HG03025 (cell line): ENCODE measurements at regions not wholly inside any gene's neighbourhood (a gene's known extent, or its start where the extent isn't known, plus 50 kb on each side); places are given as distances from the start of the nearest gene placed in this dataset.

Source experiments
- ATAC-seq: cut with Tn5 transposase; IDR thresholded peaks from one replicate; pipeline ENCODE4 v1.9.1; 2021; ENCODE audit warnings: mild to moderate bottlenecking, moderate library complexity; ENCODE audit not compliant: unreplicated experiment, low FRiP score

GRCh38 chr16:87243478-87243877 lies 73.7 kb downstream of the C16orf95 start:
- ATAC-seq = no peak

- no peak for ATAC-seq
These were observed 72.5 kb downstream of the C16orf95 start for GRCh38 chr16:87244636-87245197.

GRCh38 chr16:87245511-87245910 lies 71.7 kb downstream of the C16orf95 start:
- ATAC-seq = no peak

DNA sequence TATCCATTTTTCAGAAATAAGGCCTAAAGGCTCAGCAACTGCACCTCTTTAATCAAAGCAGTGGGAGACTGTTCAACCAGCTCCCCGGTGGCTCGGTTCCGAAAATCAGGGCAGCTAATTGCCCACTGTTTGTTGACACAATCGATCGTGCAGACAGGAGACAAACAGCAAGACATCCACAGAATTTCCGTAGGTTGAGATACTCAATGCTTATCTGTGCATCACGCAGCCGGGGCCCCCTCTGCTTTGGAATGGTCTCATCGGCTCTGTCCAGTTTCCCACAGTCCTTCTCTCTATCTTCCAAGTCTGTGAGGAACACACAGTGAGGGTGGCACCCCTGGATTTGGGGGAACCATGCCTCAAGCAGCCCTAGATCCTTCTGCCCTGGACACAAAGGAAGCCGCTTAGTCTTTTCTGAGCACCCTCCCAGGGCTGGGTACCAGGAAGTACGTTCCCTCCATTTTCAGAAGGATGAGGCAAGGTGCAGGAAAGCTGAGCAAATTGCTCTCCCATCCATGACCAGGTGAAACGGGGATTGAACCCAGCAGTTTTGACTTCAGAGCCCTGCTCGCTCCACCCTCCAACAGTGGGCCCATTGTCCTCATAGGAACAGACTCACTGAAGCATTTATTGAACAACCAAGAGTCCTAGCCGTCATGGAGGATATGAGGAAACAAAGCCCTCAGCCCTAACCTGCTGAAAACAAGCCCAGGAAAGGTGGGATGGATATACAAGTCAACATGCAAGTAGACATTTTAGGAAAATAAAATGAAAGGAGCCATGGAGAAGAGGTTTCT lies 70.7 kb downstream of the C16orf95 start:
- ATAC-seq = no peak

GRCh38 chr16:87248714-87249113 lies 68.5 kb downstream of the C16orf95 start:
- ATAC-seq = no peak

GRCh38 chr16:87249425-87249824 lies 67.8 kb downstream of the C16orf95 start:
- ATAC-seq = no peak

GRCh38 chr16:87250431-87250960 lies 66.7 kb downstream of the C16orf95 start:
- no peak for ATAC-seq

GRCh38 chr16:87252269-87252970 lies 64.8 kb downstream of the C16orf95 start:
- no peak for ATAC-seq
